GM12864 (cell line): ENCODE measurements at regions not wholly inside any gene's neighbourhood (a gene's known extent, or its start where the extent isn't known, plus 50 kb on each side); places are given as distances from the start of the nearest gene placed in this dataset.

Experiments used
- DNase-seq: peaks from one replicate; pipeline ENCODE4 v3.0.0-alpha.2; 2011; ENCODE audit warnings: low read depth
- H3K4me3 ChIP-seq: 2 replicates; pipeline ENCODE4 v1.5.1; 2011; ENCODE audit warnings: mild to moderate bottlenecking, low read depth, low read length, control low read depth
- TF ChIP-seq, protein P1 (sequence below): IDR thresholded peaks from 2 replicates; pipeline ENCODE4 v1.5.1; 2011; ENCODE audit warnings: low read depth, mild to moderate bottlenecking, moderate library complexity, low read length, control low read depth, inconsistent platforms; ENCODE audit errors: missing control alignments

DNA sequence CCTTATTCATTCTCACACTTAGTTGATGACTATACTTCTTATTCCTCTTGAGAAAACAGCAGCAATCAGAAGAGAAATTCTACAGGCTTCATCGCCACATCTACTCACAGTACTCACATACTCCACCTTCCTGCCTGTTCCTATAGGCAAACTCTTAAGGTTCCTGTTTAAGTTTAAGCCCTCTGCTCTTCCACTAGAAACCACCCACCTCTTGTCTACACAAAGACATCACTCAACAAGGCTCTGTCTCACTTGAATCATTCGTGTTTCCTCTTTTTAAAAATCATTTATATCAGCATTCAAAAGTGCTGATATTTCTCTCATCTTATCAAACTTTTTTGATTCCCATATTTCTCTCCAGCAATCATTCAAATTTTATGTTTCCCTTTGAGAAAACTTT lies 85.5 kb upstream of the ADO start:
- TF ChIP-seq, protein P1, sequence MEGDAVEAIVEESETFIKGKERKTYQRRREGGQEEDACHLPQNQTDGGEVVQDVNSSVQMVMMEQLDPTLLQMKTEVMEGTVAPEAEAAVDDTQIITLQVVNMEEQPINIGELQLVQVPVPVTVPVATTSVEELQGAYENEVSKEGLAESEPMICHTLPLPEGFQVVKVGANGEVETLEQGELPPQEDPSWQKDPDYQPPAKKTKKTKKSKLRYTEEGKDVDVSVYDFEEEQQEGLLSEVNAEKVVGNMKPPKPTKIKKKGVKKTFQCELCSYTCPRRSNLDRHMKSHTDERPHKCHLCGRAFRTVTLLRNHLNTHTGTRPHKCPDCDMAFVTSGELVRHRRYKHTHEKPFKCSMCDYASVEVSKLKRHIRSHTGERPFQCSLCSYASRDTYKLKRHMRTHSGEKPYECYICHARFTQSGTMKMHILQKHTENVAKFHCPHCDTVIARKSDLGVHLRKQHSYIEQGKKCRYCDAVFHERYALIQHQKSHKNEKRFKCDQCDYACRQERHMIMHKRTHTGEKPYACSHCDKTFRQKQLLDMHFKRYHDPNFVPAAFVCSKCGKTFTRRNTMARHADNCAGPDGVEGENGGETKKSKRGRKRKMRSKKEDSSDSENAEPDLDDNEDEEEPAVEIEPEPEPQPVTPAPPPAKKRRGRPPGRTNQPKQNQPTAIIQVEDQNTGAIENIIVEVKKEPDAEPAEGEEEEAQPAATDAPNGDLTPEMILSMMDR = no peak
- H3K4me3 ChIP-seq = no peak overlapping the region
- no peak for DNase-seq

DNA sequence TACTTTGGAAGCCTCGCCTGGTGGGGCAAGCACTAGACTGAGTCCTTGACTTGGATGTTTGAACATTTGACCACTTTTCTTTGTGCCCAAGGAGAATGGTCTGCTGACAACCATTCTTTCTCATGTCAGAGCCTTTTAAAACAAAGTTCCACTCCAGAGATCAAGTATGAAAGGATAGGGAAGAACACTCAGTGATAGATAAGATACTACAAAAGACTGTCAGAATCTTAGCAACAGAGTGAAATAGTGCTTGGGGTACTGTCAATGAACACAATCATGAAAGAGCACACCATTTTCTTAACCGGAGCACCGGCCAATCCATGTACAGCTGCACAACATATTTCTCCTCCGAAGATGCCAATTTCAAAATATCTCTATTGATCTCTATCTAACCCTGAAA lies 82.8 kb upstream of the ADO start:
- TF ChIP-seq, protein P1 = no peak
- no peak for DNase-seq

DNA sequence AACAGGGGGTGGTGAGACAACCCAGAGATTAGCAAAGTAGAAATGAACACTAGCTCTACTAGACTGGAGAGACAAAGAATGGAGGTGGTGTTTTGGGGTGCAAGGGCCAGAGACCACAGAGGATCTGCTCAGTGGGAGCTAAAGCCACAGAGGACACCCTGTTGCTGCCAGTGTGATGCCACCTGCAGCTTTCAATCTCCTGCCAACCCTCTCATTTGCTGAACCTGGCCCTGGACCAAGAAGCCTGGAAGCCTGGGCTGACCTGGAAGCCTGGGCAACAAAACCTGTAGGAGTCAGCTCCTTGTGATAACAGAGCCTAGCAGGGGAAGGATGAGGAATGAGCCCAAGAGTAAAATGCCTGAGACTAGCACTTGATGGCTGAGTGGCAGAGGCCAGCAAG lies 81.1 kb upstream of the ADO start:
- no peak overlapping the region for H3K4me3 ChIP-seq
- DNase-seq = no peak
- TF ChIP-seq, protein P1 = no peak

More for the DNA sequence above, 82.8 kb upstream of the ADO start:
- H3K4me3 ChIP-seq = no peak overlapping the region

DNA sequence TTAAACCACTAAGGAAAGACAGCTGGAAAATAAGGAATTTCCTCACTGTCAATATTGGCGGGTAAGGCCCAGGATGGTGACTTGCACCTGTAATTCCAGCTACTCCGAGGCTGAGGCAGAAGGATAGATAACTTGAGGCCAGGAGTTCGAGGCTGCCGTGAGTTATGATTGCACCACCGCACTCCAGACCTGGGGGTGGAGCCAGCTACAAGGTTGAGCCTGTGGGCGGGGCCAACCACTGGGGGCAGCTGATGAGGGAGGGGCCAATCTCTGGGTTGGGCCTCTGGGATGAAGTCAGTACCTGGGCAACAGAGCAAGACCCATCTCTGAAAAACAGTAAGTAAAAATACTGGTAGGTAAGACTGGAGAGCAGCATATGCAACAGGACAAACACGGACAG lies 80.1 kb upstream of the ADO start:
- TF ChIP-seq, protein P1 = no peak
- DNase-seq = no peak
- H3K4me3 ChIP-seq = no peak overlapping the region

DNA sequence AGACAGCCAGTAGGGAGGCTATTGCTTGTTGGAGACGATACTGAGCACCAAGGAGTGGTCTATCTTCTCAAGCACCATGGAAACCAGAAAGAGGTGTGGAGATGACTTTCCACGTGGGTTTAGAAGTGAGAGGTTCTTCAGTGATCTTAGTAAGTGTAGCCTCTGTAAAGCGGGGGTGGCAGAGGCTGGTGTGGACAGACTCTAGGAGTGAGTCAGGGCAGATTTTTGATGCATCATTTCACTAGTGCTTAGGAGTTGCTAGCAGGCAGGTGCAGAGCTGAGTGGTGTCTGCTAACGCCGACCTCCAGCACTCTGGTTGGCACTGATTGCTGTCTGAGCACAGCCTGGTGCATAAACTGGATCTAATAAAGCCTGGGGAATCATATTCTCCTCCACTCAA lies 78.4 kb upstream of the ADO start:
- peak; percentile 73 for DNase-seq
- TF ChIP-seq, protein P1 = no peak
- H3K4me3 ChIP-seq = no peak overlapping the region

DNA sequence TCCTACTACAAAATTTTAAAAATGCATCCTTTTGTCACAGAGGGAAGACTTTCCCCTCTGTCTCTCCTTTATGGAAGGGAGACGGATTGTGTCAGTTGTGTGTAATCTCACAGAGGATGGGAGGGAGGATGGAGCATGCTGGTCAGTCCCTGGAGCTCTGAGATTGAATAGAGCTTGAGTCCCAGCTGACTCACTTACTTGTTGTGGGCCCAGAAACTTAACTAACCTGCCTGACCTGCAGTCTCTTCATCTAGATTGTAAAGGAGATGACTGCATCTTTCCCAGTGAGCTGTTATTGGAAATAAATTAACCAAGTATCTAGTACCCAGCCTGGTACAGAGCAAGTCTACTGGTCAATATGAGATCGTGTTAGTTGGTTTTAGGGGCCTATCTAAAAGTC lies 77.9 kb upstream of the ADO start:
- H3K4me3 ChIP-seq = no peak overlapping the region
- TF ChIP-seq, protein P1 = no peak
- DNase-seq = no peak

DNA sequence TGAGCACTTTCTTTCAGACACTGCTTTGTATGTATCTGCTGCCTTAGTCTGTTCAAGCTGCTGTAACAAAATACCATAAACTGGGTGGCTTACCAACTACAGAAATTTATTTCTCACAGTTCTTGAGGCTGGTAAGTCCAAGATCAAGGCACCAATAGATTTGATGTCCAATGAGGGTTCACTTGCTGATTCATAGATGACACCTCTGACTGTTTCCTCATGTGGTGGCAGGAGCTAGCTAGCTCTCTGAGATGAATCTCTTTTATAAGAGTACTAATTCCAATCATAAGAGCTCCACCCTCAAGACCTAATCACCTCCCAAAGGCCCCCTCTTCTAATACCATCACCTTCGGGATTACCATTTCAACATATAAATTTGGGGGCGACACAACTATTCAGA lies 76.6 kb upstream of the ADO start:
- DNase-seq = no peak
- TF ChIP-seq, protein P1 = no peak
- H3K4me3 ChIP-seq = no peak overlapping the region
